PC-3 (cell line): ENCODE measurements at regions not wholly inside any gene's neighbourhood (a gene's known extent, or its start where the extent isn't known, plus 50 kb on each side); places are given as distances from the start of the nearest gene placed in this dataset.

Experiments used
- ATAC-seq: fragments of 200-7000 bp; cut with Tn5 transposase; 2 replicates; pipeline ENCODE4 v1.9.1; 2020; ENCODE audit warnings: mild to moderate bottlenecking, moderate library complexity
- BruUV-seq: library from RNA; stranded (reverse); fragments of 400-500 nt; replicated peaks from 2 replicates; lab custom pipeline; 2021; lab: Mats Ljungman, UMichigan
- CTCF ChIA-PET: fragments of 300-600 bp; sonication (Branson Sonifier 250); formaldehyde crosslinking; loops from one replicate; lab custom pipeline; 2022; ENCODE audit warnings: antibody characterized with exemption; lab: Charles Lee
- POLR2A ChIA-PET: fragments of 300-600 bp; sonication (Branson Sonifier 250); formaldehyde crosslinking; loops from one replicate; lab custom pipeline; 2022; ENCODE audit warnings: antibody characterized with exemption; ENCODE audit not compliant: unreplicated experiment; lab: Charles Lee
- DNase-seq: peaks from one replicate; pipeline ENCODE4 v3.0.0-alpha.2; 2015
- H2AFZ ChIP-seq: fragments of 300-600 bp; sonication (generic); 2 replicates; pipeline ENCODE4 v1.6.0; 2016; ENCODE audit warnings: antibody characterized with exemption, low read length
- H3F3A ChIP-seq: fragments of 300-600 bp; sonication (generic); one replicate; pipeline ENCODE4 v1.6.0; 2017; ENCODE audit warnings: antibody characterized with exemption, low read length, control low read depth, mild to moderate bottlenecking; ENCODE audit not compliant: unreplicated experiment
- H3K27ac ChIP-seq: fragments of 300-600 bp; sonication (generic); 2 replicates; pipeline ENCODE4 v1.5.1; 2016; ENCODE audit warnings: mild to moderate bottlenecking, low read length
- H3K27me3 ChIP-seq: fragments of 300-600 bp; sonication (generic); 2 replicates; pipeline ENCODE4 v1.6.1; 2016; ENCODE audit warnings: low read length, mixed read lengths
- H3K36me3 ChIP-seq: fragments of 300-600 bp; sonication (generic); 2 replicates; pipeline ENCODE4 v1.6.1; 2016; ENCODE audit warnings: low read depth, mixed run types, low read length, mixed read lengths
- H3K4me1 ChIP-seq: fragments of 300-600 bp; sonication (generic); 2 replicates; pipeline ENCODE4 v1.5.1; 2016; ENCODE audit warnings: low read length; ENCODE audit not compliant: insufficient read depth
- H3K4me2 ChIP-seq: fragments of 300-600 bp; sonication (generic); 2 replicates; pipeline ENCODE4 v1.6.0; 2016; ENCODE audit warnings: low read length
- H3K4me3 ChIP-seq: fragments of 300-600 bp; sonication (generic); 2 replicates; pipeline ENCODE4 v1.5.1; 2016; ENCODE audit warnings: mild to moderate bottlenecking, low read length, mixed read lengths
- H3K79me2 ChIP-seq: fragments of 300-600 bp; sonication (generic); 2 replicates; pipeline ENCODE4 v1.6.1; 2017; ENCODE audit warnings: low read length, mixed read lengths
- H3K9ac ChIP-seq: fragments of 300-600 bp; sonication (generic); 2 replicates; pipeline ENCODE4 v1.6.0; 2016; ENCODE audit warnings: mild to moderate bottlenecking, low read length
- H3K9me2 ChIP-seq: fragments of 300-600 bp; sonication (generic); replicated peaks from 2 replicates; pipeline ENCODE4 v1.6.1; 2016; ENCODE audit warnings: mixed run types, low read length, mixed read lengths
- H3K9me3 ChIP-seq: fragments of 300-600 bp; sonication (generic); 2 replicates; pipeline ENCODE4 v1.6.1; 2016; ENCODE audit warnings: low read length, mixed read lengths
- H4K20me1 ChIP-seq: fragments of 300-600 bp; sonication (generic); 2 replicates; pipeline ENCODE4 v1.6.1; 2016; ENCODE audit warnings: low read length, mixed read lengths
- EZH2 ChIP-seq: fragments of 300-600 bp; sonication (generic); IDR thresholded peaks from one replicate; pipeline ENCODE4 v1.6.1; 2017; ENCODE audit warnings: antibody characterized with exemption, mild to moderate bottlenecking, low read length; ENCODE audit not compliant: unreplicated experiment
- EZH2phosphoT487 ChIP-seq: fragments of 300-600 bp; sonication (generic); IDR thresholded peaks from 2 replicates; pipeline ENCODE4 v1.6.1; 2018; ENCODE audit warnings: mild to moderate bottlenecking, antibody characterized with exemption, low read length, borderline replicate concordance
- intact Hi-C: fragments of 100-400 bp; cut with micrococcal nuclease; formaldehyde crosslinking; loops from 2 replicates; pipeline ENCODE4 v1.9.0; 2023
- TF ChIP-seq, protein P1 (sequence below): fragments of 300-600 bp; sonication (generic); conservative IDR thresholded peaks from 2 replicates; pipeline ENCODE4 v1.5.1; 2017; ENCODE audit warnings: antibody characterized with exemption, low read depth, mild to moderate bottlenecking, low read length

DNA sequence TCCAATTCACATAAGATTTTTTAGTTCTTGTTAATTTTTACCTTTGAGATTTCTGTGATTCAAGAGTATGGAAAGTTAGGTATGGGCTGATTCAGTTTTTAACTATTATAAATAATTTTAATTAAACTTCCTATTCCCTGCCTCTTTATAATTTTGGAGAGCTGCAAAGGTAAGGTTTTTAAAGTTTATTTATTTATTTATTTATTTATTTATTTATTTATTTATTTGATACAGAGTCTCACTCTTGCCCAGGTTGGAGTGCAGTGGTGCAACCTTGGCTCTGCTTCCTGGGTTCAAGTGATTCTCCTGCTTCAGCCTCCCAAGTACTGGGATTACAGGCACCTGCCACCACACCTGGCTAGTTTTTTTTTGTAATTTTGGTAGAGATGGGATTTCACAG is 215.5 kb upstream of the FIGN start:
- ATAC-seq = no peak

GRCh38 chr2:163949693-163950092 is 213.9 kb upstream of the FIGN start:
- Histone ChIP-seq H4K20me1 (no peaks in the 10 kb centered on the region), H3K4me2 (no peak overlapping the region), H3K9ac (no peak overlapping the region), H3K4me3 (no peak overlapping the region), H3K36me3 (no peaks in the 10 kb centered on the region), H3K27ac (no peak overlapping the region), H3K4me1 (no peaks in the 10 kb centered on the region), H3K9me3 (no peaks in the 10 kb centered on the region), H3K9me2 (no peaks in the 10 kb centered on the region), H2AFZ (no peak overlapping the region), H3K79me2 (no peaks in the 10 kb centered on the region), H3F3A (no peaks in the 10 kb centered on the region), H3K27me3 (peaks cover 46% of the 10 kb centered on the region)
- ChIA-PET CTCF (no interaction called here), POLR2A (no interaction called here)
- TF ChIP-seq EZH2phosphoT487 (no peak), EZH2 (no peak)
- TF ChIP-seq, protein P1, sequence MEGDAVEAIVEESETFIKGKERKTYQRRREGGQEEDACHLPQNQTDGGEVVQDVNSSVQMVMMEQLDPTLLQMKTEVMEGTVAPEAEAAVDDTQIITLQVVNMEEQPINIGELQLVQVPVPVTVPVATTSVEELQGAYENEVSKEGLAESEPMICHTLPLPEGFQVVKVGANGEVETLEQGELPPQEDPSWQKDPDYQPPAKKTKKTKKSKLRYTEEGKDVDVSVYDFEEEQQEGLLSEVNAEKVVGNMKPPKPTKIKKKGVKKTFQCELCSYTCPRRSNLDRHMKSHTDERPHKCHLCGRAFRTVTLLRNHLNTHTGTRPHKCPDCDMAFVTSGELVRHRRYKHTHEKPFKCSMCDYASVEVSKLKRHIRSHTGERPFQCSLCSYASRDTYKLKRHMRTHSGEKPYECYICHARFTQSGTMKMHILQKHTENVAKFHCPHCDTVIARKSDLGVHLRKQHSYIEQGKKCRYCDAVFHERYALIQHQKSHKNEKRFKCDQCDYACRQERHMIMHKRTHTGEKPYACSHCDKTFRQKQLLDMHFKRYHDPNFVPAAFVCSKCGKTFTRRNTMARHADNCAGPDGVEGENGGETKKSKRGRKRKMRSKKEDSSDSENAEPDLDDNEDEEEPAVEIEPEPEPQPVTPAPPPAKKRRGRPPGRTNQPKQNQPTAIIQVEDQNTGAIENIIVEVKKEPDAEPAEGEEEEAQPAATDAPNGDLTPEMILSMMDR = no peak
- DNase-seq (no peak), ATAC-seq (no peak)
- intact Hi-C loops = no loop called here
- no TSS peak for BruUV-seq

More for the DNA sequence above, 215.5 kb upstream of the FIGN start:
- ChIA-PET POLR2A (no interaction called here), CTCF (no interaction called here)
- intact Hi-C loops = no loop called here
- Histone ChIP-seq H4K20me1 (no peaks in the 10 kb centered on the region), H3K9me3 (no peaks in the 10 kb centered on the region), H3K79me2 (no peaks in the 10 kb centered on the region), H3K4me1 (no peaks in the 10 kb centered on the region), H3K4me2 (no peak overlapping the region), H2AFZ (no peak overlapping the region), H3K9ac (no peak overlapping the region), H3K27me3 (peaks cover 33% of the 10 kb centered on the region), H3K36me3 (no peaks in the 10 kb centered on the region), H3F3A (no peaks in the 10 kb centered on the region), H3K9me2 (no peaks in the 10 kb centered on the region), H3K27ac (no peak overlapping the region), H3K4me3 (no peak overlapping the region)
- no peak for TF ChIP-seq EZH2
- no peak for TF ChIP-seq EZH2phosphoT487
- TF ChIP-seq, protein P1 = no peak
- BruUV-seq = no TSS peak
- no peak for DNase-seq

DNA sequence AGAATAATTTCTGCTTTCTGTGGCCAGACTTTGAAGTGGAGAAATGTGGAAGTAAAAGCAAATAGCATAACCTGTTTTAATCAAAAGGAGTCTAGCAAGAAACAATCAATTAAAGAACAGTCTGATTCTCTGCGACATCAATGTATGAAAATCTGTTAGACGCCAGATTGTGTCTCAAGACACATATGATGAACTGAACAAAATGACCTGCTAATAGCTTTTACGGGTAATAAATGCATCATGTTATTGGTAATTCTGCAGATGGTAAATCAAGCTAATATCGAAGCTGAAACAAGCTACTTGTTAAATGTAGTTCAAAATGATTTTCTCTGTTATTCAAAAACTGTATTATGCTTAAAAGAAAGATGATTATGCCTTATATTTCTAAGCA is 208.5 kb upstream of the FIGN start:
- Histone ChIP-seq H3K79me2 (no peaks in the 10 kb centered on the region), H2AFZ (no peak overlapping the region), H3K27ac (no peak overlapping the region), H3K4me2 (no peak overlapping the region), H4K20me1 (no peaks in the 10 kb centered on the region), H3K9me2 (no peaks in the 10 kb centered on the region), H3K4me1 (no peaks in the 10 kb centered on the region), H3K9me3 (no peaks in the 10 kb centered on the region), H3K27me3 (peaks cover 90% of the 10 kb centered on the region), H3K36me3 (no peaks in the 10 kb centered on the region), H3K9ac (no peak overlapping the region), H3K4me3 (no peak overlapping the region), H3F3A (no peaks in the 10 kb centered on the region)
- no TSS peak for BruUV-seq
- DNase-seq = no peak
- ATAC-seq = no peak
- ChIA-PET CTCF (no interaction called here), POLR2A (no interaction called here)
- TF ChIP-seq, protein P1 = no peak
- no peak for TF ChIP-seq EZH2phosphoT487
- no peak for TF ChIP-seq EZH2
- intact Hi-C loops = no loop called here
